ENCODE measurements at regions not wholly inside any gene's neighbourhood (a gene's known extent, or its start where the extent isn't known, plus 50 kb on each side); places are given as distances from the start of the nearest gene placed in this dataset.

GRCh38 chr5:168156170-168156569 is 135.3 kb upstream of the WWC1 start:
- Histone ChIP-seq H3K36me3 (no peaks in the 10 kb centered on the region), H3K27me3 (no peaks in the 10 kb centered on the region), H3K9me3 (no peaks in the 10 kb centered on the region), H3K4me3 (ENCODE audit: low read depth, low read length) (no peak overlapping the region), H3K4me1 (no peaks in the 10 kb centered on the region; the same call in 1 of the 2 replicates)
- DNase-seq: no peak
- TF ChIP-seq CTCF (IDR thresholded peaks at IDR 0.05; ENCODE audit: low read depth, low read length): no peak

DNA sequence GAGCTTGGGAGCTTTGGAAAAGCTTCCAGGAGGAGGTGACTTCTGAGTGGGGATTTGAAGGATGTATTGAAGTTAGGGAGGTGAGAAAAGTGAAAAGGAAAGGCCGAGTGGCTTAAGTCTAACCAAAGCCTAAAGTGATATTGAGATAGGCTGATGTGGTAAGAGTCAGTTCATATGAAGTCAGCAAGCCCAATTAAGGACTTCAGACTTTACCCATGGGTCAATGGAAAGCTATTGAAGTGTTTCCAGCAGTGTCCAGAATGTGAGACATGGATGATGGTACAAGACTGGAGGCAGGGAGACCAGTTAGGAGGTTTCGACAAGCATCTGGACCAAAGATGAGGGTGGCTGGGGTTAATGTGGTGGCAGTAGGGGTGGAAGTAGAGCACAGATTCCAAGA is 134.3 kb upstream of the WWC1 start:
- H3K27me3 ChIP-seq: no peaks in the 10 kb centered on the region

DNA sequence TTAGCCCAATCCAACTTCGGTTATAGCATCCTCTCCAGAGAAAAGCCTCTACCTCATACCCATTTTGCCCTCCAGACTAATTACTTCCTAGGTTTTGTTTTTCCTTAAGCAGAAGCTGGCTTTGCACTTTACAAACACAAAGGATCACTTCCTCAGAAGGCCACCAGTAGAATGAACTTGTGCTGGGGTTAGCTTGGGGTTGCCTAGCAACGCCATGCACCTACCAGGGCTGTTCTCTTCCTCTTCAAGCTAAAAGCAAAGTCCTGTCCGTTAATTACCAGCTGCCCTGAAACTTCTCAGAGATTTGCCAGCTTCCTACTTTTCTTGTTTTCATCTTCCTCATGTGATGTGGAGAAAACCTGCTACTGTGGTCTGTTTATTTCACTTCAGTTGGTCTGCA is 132.0 kb upstream of the WWC1 start:
- H3K4me1 ChIP-seq: peaks cover 22% of the 10 kb centered on the region
- no peak overlapping the region for H3K4me3 ChIP-seq (ENCODE audit: low read depth, low read length)
- H3K27me3 ChIP-seq: no peaks in the 10 kb centered on the region; the same call in 1 of the 2 replicates
- no peak for DNase-seq
- no peaks in the 10 kb centered on the region for H3K36me3 ChIP-seq
- no peaks in the 10 kb centered on the region for H3K9me3 ChIP-seq
- TF ChIP-seq CTCF (IDR thresholded peaks at IDR 0.05; ENCODE audit: low read depth, low read length): no peak

More for the DNA sequence above, 134.3 kb upstream of the WWC1 start:
- Histone ChIP-seq H3K4me3 (ENCODE audit: low read depth, low read length) (no peak overlapping the region), H3K4me1 (peaks cover 9% of the 10 kb centered on the region), H3K9me3 (no peaks in the 10 kb centered on the region), H3K36me3 (no peaks in the 10 kb centered on the region)
- no peak for TF ChIP-seq CTCF (IDR thresholded peaks at IDR 0.05; ENCODE audit: low read depth, low read length)
- DNase-seq: no peak

- Histone ChIP-seq H3K4me3 (ENCODE audit: low read depth, low read length) (peak overlapping the region; percentile 22), H3K36me3 (no peaks in the 10 kb centered on the region), H3K27me3 (no peaks in the 10 kb centered on the region; the same call in 1 of the 2 replicates), H3K9me3 (no peaks in the 10 kb centered on the region), H3K4me1 (peaks cover 32% of the 10 kb centered on the region)
- TF ChIP-seq CTCF (IDR thresholded peaks at IDR 0.05; ENCODE audit: low read depth, low read length): no peak
- peak; percentile 93 for DNase-seq
These were observed 129.0 kb upstream of the WWC1 start for GRCh38 chr5:168162464-168162863.

GRCh38 chr5:168163966-168164365 is 127.5 kb upstream of the WWC1 start:
- Histone ChIP-seq H3K9me3 (no peaks in the 10 kb centered on the region), H3K4me1 (peaks cover 32% of the 10 kb centered on the region), H3K36me3 (no peaks in the 10 kb centered on the region), H3K4me3 (ENCODE audit: low read depth, low read length) (no peak overlapping the region), H3K27me3 (no peaks in the 10 kb centered on the region; the same call in 1 of the 2 replicates)
- DNase-seq: no peak
- TF ChIP-seq CTCF (IDR thresholded peaks at IDR 0.05; ENCODE audit: low read depth, low read length): no peak

- H3K4me3 ChIP-seq (ENCODE audit: low read depth, low read length): no peak overlapping the region
- no peaks in the 10 kb centered on the region for H3K36me3 ChIP-seq
These were observed 126.1 kb upstream of the WWC1 start for GRCh38 chr5:168165221-168165914.

More at GRCh38 chr5:168165221-168165914, 126.1 kb upstream of the WWC1 start:
- Histone ChIP-seq H3K27me3 (no peaks in the 10 kb centered on the region; the same call in 1 of the 2 replicates), H3K9me3 (no peaks in the 10 kb centered on the region), H3K4me1 (peaks cover 32% of the 10 kb centered on the region)
- TF ChIP-seq CTCF (IDR thresholded peaks at IDR 0.05; ENCODE audit: low read depth, low read length): no peak
- no peak for DNase-seq

All from BE2C (cell line).